Activated CD4-positive, alpha-beta T cell treated with anti-CD3 and anti-CD28 coated beads, Interleukin-2, Interleukin-6, amounts not matched to agents 100 ng/mL and 50 ng/mL, durations not matched to agents 16 hours and 8 hours (primary cell): ENCODE measurements at regions not wholly inside any gene's neighbourhood (a gene's known extent, or its start where the extent isn't known, plus 50 kb on each side); places are given as distances from the start of the nearest gene placed in this dataset.

Experiments used
- DNase-seq: peaks from one replicate; pipeline ENCODE4 v3.0.0-alpha.2; 2020

DNA sequence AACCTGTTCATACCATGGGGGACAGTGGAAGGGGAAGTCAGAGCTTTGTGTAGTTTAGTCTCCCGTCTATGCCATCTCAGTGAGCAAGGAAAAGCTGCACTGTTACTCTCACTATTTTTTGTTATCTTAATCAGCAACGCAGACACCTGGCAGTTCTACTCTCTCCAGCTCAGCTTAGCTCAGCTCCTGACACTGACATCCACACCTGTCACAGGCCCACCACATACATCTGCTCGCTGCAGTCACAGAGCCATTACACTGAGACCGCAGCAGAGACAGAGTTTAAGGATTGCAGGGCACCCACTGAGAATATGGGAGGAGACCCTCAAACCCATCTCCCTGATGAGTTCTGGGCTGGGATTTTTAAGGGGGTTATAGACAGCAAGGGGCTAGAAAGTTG, 257.3 kb upstream of the AKR1E2 start:
- DNase-seq: no peak

DNA sequence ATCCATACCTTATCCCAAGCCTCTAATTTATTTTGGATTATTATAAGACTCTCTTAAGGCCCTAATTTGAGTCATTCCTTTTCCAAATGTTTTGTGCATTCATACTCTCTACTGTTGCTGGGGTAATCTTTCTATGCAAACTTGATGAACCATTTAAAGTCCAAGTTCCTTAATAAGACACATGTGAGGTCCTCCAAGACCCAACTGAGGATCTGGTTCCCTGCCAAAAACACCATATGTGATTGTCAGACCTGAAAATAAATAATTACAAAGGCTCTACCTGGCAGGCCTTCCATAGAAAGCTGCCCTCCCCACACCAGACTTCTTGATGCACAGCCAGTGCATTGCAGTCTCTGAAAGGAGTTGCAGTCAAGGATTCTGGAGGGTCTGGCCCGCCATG, 257.9 kb upstream of the AKR1E2 start:
- DNase-seq: no peak

DNA sequence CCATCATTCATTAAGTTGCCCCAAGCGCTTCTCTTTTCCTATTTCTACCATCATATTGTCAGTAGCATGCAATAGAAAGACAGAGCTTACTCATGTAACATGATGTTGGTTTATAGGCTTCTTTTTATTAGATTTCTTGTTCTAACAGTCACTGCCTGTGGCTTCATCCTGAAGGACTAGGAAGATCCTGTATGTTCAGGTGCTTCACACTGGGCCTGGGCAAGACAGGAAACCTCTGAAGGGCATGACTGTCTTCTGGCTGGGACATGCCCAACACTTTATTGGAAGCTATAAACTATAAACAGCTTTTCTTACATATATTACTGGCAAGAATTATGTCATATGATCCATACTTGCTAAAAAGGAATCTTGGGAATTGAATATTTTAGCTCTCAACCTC, 258.4 kb upstream of the AKR1E2 start:
- DNase-seq: no peak

DNA sequence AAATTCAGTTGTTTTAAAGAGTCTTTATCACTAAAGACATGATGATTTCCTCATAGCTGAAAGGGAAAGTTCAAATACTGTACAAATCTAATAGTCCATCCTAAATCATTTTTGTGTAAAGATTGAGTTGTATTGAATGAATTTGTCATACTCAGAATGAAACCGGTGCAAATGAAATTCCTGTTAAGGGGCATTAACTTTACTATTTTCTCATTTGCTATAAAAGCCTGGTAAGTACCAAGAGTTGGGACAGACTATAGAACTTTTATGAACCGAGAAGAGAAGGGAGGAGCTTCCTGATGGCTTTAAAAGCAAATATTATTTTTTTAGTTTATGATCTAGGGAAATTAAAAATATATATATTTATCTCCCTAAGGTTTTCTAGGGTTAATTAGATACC, 260.0 kb upstream of the AKR1E2 start:
- no peak for DNase-seq

- no peak for DNase-seq
Measured at GRCh38 chr10:4561296-4561695, 264.7 kb upstream of the AKR1E2 start.

GRCh38 chr10:4557469-4557868, 268.5 kb upstream of the AKR1E2 start:
- no peak for DNase-seq

- no peak for DNase-seq
Measured at GRCh38 chr10:4556527-4556926, 269.5 kb upstream of the AKR1E2 start.

GRCh38 chr10:4555920-4556319, 270.1 kb upstream of the AKR1E2 start:
- no peak for DNase-seq

DNA sequence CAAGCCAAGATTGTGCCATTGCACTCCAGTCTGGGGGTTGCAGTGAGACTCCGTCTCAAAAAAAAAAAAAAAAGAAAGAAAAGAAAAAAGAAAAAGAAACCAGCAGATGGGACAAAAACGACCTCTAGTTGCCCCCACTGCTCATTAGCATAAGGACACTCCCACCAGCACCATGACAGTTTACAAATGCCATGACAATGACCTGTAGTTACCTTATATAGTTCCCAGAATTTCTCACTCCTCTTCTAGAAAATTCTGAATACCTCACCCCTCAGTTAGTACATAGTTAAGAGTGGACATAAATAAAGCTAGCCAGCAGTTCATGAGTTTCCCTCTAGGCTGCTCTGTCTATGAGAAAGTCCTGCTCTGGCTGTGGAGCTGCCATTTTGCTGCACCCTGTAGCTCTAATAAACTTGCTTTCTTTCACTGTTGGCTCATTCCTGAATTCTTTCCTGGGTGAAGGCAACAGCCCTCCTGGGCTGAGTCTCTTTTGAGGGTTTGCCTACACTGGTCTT, 276.8 kb upstream of the AKR1E2 start:
- DNase-seq: no peak

- DNase-seq: no peak
Measured at GRCh38 chr10:4546931-4547330, 279.1 kb upstream of the AKR1E2 start.

DNA sequence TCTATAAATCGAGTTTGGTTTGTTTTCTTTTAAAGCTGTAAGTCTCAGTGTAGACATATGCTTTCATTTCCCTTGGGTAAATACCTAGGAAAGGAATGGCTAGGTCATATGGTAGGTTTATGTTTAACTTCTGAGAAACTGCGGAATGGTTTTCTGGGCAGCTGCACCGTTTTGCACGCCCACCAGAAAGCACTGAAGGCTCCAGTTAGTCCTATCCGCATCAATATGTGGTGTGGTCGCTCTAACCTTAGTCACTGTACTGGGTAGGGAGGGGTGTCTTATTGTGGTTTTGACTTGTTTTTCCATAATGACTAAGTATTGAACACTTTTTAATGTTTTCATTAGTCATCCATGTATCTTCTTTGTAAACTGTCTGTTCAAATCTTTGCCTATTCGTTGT, 279.5 kb upstream of the AKR1E2 start:
- peak; percentile 58 for DNase-seq

- DNase-seq: no peak
Measured at GRCh38 chr10:4545062-4545461, 280.9 kb upstream of the AKR1E2 start.

DNA sequence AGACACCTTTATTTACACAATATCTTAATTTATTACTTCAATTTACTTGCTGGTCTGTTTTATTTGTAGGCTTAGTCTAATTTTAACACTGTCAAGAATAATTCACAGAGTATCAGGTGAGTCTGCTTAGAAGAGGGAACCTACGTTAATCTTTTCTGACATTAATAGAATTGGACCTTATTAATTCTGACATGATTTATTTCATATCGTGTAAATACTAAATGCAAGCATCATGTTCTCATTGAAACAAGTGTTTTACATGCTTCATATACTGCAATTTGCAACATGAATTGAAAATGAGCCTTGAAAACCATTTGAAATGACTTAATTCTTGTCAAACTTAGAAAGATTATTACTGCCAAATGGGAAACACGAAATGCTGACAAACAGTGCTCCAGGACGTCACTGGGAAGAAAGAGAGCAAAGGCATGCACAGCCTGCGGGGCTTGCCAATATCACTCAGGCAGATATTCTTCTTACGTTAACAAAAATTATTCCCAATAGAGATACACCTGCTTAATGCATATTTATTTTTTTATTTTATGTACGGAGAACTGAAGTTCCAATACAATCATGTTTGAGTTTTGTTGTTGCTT, 282.0 kb upstream of the AKR1E2 start:
- DNase-seq: no peak

DNA sequence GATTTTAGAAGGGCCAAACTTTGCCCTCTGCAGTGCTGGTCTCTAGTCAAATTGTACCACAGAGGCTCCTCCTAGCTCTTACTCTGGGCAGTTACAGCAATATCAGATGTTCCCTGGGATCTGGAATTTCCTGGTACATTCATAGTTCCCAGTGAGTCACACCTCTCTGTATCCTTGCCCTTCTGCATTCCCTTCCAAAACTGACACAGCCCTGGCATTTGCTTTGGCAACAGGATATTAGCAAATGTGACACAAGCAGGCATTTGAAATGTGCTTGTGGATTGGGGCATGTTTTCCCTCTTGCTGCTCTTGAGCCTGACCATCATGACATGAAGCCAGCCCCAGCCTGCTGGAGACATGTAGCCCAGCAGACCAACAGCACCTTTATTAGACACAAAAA, 284.7 kb upstream of the AKR1E2 start:
- no peak for DNase-seq

DNA sequence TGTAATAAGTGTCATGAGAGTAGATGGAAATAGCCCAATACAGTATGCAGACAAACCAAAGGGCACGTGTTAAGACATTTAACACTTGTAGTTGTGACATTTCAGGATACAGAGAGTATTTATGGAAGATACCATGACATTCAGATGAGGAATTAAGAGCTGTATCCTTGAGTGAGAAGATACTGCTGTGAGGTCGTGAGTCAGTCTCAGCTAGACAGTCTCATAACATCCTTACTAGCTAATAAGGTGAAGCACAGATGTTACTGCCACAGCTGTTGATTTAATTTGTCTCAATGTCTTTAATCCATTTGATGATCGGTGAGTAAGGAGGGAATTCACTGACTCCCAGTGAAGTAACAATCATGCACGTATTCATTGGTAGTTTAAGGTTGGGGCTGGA, 288.0 kb upstream of the AKR1E2 start:
- DNase-seq: no peak

DNA sequence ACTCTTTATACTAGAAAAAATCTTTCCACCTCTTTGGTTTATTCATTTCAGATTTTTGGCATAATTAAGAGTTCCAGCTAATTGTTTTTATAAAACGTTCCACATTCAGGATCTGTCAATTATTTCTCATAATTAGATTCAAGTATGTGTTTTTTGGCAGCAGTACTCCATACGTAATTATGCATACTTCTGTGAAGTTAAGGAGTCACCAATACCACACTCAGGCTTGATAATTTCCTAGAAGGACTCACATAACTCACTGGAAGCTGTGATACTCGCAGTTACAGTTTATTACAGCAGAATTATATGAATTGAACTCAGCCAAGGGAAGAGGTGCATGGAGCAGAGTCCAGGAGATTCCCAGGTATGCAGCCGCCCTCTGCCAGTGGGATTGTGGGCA, 290.5 kb upstream of the AKR1E2 start:
- no peak for DNase-seq

GRCh38 chr10:4533621-4534020, 292.4 kb upstream of the AKR1E2 start:
- DNase-seq: no peak

GRCh38 chr10:4532976-4533375, 293.0 kb upstream of the AKR1E2 start:
- no peak for DNase-seq

DNA sequence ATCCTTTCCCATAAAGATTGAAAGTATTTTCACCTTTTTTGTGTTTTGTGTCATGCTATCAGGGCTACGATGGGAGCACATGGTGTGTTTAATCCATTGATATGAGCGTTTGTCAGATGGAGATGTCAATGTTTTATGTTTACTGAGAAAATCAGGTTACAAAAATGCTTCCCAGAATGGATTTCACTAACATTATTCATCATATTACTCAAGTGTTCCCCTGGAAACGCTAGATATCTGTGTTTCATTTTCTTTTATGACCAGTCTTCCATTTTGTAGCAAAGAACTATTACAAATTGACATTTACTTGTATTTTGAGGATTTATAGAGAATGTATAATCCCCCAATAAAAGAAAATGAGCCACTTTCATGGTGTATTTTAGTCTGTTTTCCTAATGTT, 293.5 kb upstream of the AKR1E2 start:
- no peak for DNase-seq

- DNase-seq: no peak
Measured at GRCh38 chr10:4532011-4532410, 294.0 kb upstream of the AKR1E2 start.

GRCh38 chr10:4529266-4529665, 296.7 kb upstream of the AKR1E2 start:
- DNase-seq: no peak

DNA sequence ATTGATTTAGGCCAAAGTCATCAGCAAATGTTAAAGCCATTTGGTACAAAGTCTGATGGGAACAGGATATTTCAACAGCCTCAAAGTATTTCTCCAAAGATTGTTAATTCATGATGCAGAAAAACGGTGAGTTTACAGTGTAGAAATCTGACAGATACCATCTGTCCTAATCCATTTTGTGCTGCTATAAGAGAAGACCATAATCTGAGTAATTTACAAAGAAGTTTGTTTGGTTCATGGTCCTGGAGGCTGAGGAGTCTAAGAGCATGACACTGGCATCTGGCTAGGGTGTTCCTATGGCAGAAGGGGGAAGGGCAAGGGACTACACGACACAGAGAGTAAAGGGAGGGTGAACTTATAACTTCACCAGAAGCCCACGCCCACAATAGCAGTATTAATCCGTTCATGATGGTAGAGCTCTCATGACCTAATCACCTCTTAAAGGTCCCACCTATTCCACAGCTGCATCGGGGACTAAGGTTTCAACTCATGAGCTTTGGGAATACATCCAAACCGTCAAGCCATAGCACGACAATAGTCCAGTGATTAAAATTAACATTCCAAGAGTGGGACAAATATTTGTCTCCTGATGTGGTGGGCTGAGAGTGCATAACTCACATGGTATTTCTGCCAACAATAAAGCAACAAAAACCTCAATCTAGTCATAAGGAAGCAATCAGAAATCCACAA, 298.6 kb upstream of the AKR1E2 start:
- DNase-seq: no peak

- no peak for DNase-seq
Measured at GRCh38 chr10:4526311-4526731, 299.7 kb upstream of the AKR1E2 start.

DNA sequence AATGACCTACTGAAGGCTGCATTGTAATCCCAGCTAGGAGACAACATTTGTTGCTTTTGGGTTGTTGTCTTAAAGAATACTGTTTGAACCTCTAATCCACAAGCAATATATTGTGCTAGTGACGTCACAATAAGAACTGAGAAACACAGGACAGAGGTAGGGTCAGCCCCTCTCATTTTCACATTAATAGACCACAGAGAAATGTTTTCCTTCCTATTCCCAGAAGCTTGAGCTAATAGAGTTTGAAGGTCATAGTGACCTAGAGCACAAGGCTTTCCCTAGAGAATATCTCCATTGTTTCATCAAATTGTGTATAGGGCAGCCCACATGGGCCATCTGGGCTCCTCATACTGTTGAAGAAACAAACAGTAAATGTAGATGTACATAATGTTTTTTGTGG, 300.9 kb upstream of the AKR1E2 start:
- no peak for DNase-seq
